GM18868 (cell line): ENCODE measurements at regions not wholly inside any gene's neighbourhood (a gene's known extent, or its start where the extent isn't known, plus 50 kb on each side); places are given as distances from the start of the nearest gene placed in this dataset.

Experiments used
- ATAC-seq: cut with Tn5 transposase; IDR thresholded peaks from one replicate; pipeline ENCODE4 v1.9.1; 2021; ENCODE audit warnings: mild to moderate bottlenecking, moderate library complexity; ENCODE audit not compliant: unreplicated experiment

- ATAC-seq, result no peak
Observed at GRCh38 chr2:205937211-205937610, 148.8 kb downstream of the INO80D start.

- no peak for ATAC-seq
Observed at GRCh38 chr2:205936446-205936845, 149.5 kb downstream of the INO80D start.

- ATAC-seq, result no peak
Observed at GRCh38 chr2:205934443-205934842, 151.5 kb downstream of the INO80D start.

GRCh38 chr2:205932861-205933260 is 153.1 kb downstream of the INO80D start:
- ATAC-seq, result no peak

DNA sequence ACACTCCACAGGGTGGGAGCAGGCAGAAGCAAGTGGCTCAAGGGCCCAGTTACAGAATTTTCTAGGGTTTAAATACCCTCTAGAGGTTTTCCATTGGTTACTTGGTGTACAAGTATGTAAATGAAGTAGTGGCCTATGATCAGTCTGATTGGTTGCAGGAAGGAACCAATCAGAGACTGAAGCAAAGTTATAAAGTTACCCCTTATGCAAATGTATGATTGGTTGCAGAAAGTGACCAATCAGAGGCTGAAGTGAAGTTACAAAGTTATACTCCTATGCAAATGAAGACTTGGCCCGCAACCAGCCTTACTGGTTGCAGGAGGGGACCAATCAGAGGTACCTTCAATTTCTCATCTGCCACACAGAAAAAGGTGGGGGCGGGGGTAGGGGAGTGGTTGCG is 154.6 kb downstream of the INO80D start:
- no peak for ATAC-seq

DNA sequence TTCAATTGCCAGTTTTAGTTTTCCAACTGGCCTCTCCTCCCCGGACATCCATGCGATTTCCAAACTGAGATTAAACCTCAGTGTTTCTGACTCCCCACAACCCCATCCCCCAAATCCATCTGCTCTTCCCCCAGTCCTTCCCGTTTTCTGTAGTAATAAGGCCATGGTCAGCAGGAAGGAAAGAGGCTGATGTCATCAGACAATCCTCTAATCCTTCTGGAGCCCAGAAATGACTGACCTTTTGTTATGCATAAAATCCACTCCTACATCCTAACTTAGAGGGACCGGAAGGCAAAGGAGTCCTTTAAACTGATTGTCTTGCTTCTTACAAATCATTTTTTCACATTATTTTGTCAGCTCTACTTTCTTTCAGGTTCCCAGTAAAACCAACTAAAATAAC is 155.8 kb downstream of the INO80D start:
- no peak for ATAC-seq

DNA sequence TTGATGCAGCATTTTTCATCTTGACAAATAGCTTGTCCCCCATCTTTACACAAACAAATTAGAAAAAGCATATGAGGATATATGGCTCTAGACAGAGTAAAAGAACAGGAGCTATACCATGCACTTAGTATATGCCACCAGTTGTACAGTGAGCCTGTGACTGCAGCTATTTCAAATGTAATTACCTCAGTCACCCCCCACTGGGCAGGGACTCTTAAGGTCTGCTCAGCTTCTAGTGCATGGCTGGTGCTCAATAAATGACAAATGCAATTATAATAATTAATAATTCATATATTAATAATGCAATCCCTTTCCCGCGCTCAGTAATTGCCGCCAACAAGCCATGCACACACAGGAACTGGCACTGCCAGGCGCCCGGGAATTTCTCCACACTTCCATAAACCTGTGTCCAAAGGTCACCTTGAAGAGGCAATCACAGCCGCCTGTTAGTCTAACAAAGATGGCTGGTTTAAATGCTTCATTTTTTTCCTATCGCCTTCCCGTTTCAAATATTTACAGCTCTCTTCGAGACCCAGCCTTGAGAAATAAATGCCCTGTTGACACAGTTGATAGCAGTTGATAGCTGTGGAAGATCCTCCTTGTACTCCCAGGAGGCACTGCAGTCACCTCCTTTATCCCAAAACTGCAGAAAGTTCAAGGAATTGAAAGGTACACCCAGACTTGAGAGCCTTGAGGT is 156.6 kb downstream of the INO80D start:
- no peak for ATAC-seq

DNA sequence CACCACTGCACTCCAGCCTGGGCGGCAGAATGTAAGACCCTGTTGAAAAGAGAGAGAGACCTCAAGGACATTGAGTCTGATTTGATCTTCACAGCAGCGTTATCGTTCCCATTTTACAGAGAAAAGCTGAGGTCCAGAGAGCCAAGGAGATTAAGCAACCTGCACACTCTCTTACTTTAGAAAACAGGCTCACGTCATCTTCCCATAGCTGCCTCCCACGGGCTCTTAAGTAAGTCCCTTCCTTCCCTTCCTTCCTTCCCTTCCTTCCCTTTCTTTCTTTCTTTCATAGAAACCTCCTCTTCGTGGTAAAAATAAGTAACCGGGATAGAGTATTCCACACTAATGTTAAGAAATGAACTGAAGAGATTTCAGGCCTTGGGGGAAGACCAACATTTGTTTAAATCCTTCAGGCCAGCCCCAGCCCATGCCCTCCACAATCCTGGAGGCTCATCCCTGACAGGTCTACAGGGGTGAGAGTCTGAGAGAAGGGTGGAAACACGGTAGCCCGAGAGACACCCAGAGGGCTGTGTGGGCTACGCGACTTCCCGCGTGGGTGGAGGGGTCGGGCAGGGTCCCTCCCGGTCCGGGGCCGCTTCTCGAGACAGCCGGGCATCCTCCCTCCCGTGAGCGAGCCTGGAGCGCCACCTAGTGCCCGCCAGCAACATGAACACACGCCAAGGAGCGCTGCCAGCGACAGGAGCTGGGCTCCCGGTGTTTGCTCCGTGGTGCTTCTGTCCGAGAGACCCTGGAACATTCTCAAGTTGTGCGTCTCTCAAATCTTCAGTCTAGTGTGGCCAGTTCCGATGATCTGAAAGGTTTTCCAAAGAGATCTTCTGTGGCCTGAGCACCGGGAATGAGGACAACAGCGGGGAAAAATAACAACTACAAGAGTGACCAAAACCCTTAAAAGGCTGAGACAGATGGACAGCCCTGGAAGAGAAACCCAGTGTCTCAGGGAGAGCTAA is 160.3 kb downstream of the INO80D start:
- peak; percentile 98 for ATAC-seq

GRCh38 chr2:205924676-205925075 is 161.3 kb downstream of the INO80D start:
- ATAC-seq, result no peak

GRCh38 chr2:205915130-205915524 is 170.8 kb downstream of the INO80D start:
- ATAC-seq, result no peak

- no peak for ATAC-seq
Observed at GRCh38 chr2:205914213-205915129, 171.5 kb downstream of the INO80D start.

DNA sequence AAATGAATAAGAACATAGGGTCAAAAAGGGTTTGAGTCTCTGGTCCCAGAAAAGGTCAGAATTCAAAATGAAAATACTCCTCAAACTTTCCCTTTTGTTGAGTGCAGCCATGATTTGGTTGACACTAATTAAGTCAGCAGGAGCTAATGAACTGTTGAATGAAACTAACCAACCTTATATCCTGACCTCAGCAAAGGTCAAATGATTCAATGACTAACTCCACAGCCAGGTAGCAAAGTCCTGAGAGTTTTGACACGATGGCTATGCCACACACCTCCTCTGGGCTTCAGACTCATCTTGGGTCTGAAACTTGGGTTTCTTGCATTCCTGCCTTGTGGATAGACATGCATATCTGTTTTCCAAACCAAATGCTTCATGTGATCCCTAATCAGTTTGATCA is 172.3 kb downstream of the INO80D start:
- no peak for ATAC-seq

- no peak for ATAC-seq
Observed at GRCh38 chr2:205911306-205911705, 174.7 kb downstream of the INO80D start.

GRCh38 chr2:205909184-205909572 is 176.8 kb downstream of the INO80D start:
- no peak for ATAC-seq

- no peak for ATAC-seq
Observed at GRCh38 chr2:205908212-205909183, 177.5 kb downstream of the INO80D start.

DNA sequence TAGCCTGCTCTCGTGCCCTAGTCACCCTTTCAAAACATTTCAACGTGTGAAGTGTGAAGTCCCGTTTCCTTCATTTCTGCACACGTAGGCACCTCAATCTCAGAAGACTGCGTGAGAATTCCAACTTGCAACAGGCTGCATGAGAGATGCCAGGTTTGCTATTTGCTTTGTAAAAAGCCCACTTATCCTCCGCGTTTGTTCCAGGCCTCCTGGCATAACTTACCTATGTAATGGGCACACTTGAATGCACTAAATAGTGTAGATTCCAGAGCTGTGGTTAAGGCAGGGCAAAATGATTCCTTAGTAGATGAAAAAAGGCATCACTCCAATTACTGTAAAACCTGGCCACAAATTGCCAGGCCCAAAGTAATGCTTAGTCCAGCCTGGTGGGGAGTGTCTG is 179.6 kb downstream of the INO80D start:
- ATAC-seq, result no peak

DNA sequence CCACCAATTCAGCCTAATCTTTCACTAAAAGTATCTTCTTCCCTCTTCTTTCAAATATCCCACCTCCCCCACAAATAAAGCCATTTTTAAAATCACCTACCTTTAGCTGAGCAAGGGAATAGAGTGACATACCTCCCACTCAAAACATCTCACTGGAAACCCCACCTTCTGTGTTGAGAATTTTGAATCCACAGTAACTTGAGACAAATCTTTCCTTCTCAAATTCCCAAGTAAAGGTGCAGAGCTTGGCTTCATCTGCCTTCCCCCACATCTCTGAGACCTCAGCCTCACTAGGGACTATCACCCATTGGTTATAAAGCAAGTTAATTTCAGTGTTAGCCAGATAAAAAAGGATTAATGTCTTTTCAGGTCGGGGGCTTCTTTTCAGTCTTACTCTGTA is 180.4 kb downstream of the INO80D start:
- no peak for ATAC-seq

- ATAC-seq, result no peak
Observed at GRCh38 chr2:205904873-205905272, 181.1 kb downstream of the INO80D start.

- peak; percentile 96 for ATAC-seq
Observed at GRCh38 chr2:205903549-205904129, 182.3 kb downstream of the INO80D start.

- ATAC-seq, result no peak
Observed at GRCh38 chr2:205902900-205903237, 183.1 kb downstream of the INO80D start.
